ENCODE measurements at regions not wholly inside any gene's neighbourhood (a gene's known extent, or its start where the extent isn't known, plus 50 kb on each side); places are given as distances from the start of the nearest gene placed in this dataset.

GRCh38 chr1:191929383-191929782, 228.9 kb upstream of the RGS18 start:
- no peaks in the 10 kb centered on the region for H3K9me1 ChIP-seq (ENCODE audit: control insufficient read depth, extremely low read depth, insufficient read depth, low read length)
- H3K4me2 ChIP-seq (ENCODE audit: control insufficient read depth, extremely low read depth, insufficient read depth, low read depth, low read length), result no peak overlapping the region
- DNase-seq (ENCODE audit: low read depth, low spot score), result no peak
- dilution Hi-C loops (cut with MboI; ENCODE audit: extremely low pct_ligation_motif_present, low sequenced_read_pairs), result no loop called here
- H3K79me2 ChIP-seq (ENCODE audit: control insufficient read depth, insufficient read depth, low read length), result no peaks in the 10 kb centered on the region
- no peak for FAIRE-seq
- no peak overlapping the region for H3K4me3 ChIP-seq (ENCODE audit: control insufficient read depth in 2 of 3, extremely low read depth in 1 of 3, insufficient read depth in 2 of 3, low read depth in 1 of 3, low read length in 3 of 3)
- H3K9me3 ChIP-seq (ENCODE audit: control insufficient read depth, low read depth, low read length), result no peaks in the 10 kb centered on the region
- H3K36me3 ChIP-seq (ENCODE audit: control insufficient read depth in 2 of 2, extremely low read depth in 1 of 2, insufficient read depth in 2 of 2, low read length in 2 of 2), result no peaks in the 10 kb centered on the region
- no peak overlapping the region for H3K9ac ChIP-seq (ENCODE audit: control insufficient read depth, extremely low read depth, insufficient read depth, low read length)
- no peak overlapping the region for H2AFZ ChIP-seq (ENCODE audit: control insufficient read depth, low read length)
- TF ChIP-seq CTCF (optimal IDR thresholded peaks at IDR 0.05 in 1 of 3, IDR thresholded peaks at IDR 0.05 in 1 of 3, conservative IDR thresholded peaks at IDR 0.05 in 1 of 3; ENCODE audit: extremely low read depth in 1 of 3, insufficient read depth in 2 of 3, low read length in 3 of 3), result no peak
- TF ChIP-seq EZH2 (IDR thresholded peaks at IDR 0.05; ENCODE audit: low read length), result no peak
- H3K4me1 ChIP-seq (ENCODE audit: control insufficient read depth, extremely low read depth, insufficient read depth, low read length), result no peaks in the 10 kb centered on the region
- no peak overlapping the region for H3K27ac ChIP-seq (ENCODE audit: control insufficient read depth, insufficient read depth, low read length)
- no peaks in the 10 kb centered on the region for H4K20me1 ChIP-seq (ENCODE audit: control insufficient read depth, extremely low read depth, insufficient read depth, low read length)
- H3K27me3 ChIP-seq (ENCODE audit: control insufficient read depth, extremely low read depth, insufficient read depth, low read length), result no peaks in the 10 kb centered on the region

GRCh38 chr1:191943684-191944083, 214.6 kb upstream of the RGS18 start:
- no peak for FAIRE-seq
- Histone ChIP-seq H3K9me1 (ENCODE audit: control insufficient read depth, extremely low read depth, insufficient read depth, low read length) (no peaks in the 10 kb centered on the region), H3K36me3 (ENCODE audit: control insufficient read depth in 2 of 2, extremely low read depth in 1 of 2, insufficient read depth in 2 of 2, low read length in 2 of 2) (no peaks in the 10 kb centered on the region), H3K9me3 (ENCODE audit: control insufficient read depth, low read depth, low read length) (no peaks in the 10 kb centered on the region), H4K20me1 (ENCODE audit: control insufficient read depth, extremely low read depth, insufficient read depth, low read length) (no peaks in the 10 kb centered on the region), H3K4me3 (ENCODE audit: control insufficient read depth in 2 of 3, extremely low read depth in 1 of 3, insufficient read depth in 2 of 3, low read depth in 1 of 3, low read length in 3 of 3) (no peak overlapping the region), H3K4me1 (ENCODE audit: control insufficient read depth, extremely low read depth, insufficient read depth, low read length) (no peaks in the 10 kb centered on the region), H2AFZ (ENCODE audit: control insufficient read depth, low read length) (no peak overlapping the region), H3K27ac (ENCODE audit: control insufficient read depth, insufficient read depth, low read length) (no peak overlapping the region), H3K4me2 (ENCODE audit: control insufficient read depth, extremely low read depth, insufficient read depth, low read depth, low read length) (no peak overlapping the region), H3K9ac (ENCODE audit: control insufficient read depth, extremely low read depth, insufficient read depth, low read length) (no peak overlapping the region), H3K27me3 (ENCODE audit: control insufficient read depth, extremely low read depth, insufficient read depth, low read length) (no peaks in the 10 kb centered on the region), H3K79me2 (ENCODE audit: control insufficient read depth, insufficient read depth, low read length) (no peaks in the 10 kb centered on the region)
- dilution Hi-C loops (cut with MboI; ENCODE audit: extremely low pct_ligation_motif_present, low sequenced_read_pairs), result no loop called here
- TF ChIP-seq EZH2 (IDR thresholded peaks at IDR 0.05; ENCODE audit: low read length), result no peak
- TF ChIP-seq CTCF (optimal IDR thresholded peaks at IDR 0.05 in 1 of 3, IDR thresholded peaks at IDR 0.05 in 1 of 3, conservative IDR thresholded peaks at IDR 0.05 in 1 of 3; ENCODE audit: extremely low read depth in 1 of 3, insufficient read depth in 2 of 3, low read length in 3 of 3), result no peak
- DNase-seq (ENCODE audit: low read depth, low spot score), result no peak

All from keratinocyte (primary cell).